Esophagus squamous epithelium (tissue), 4 donors: ENCODE measurements at regions not wholly inside any gene's neighbourhood (a gene's known extent, or its start where the extent isn't known, plus 50 kb on each side); places are given as distances from the start of the nearest gene placed in this dataset.

ENCODE experiments used
- CTCF ChIP-seq, 6 experiments: fragments of 450-650 bp in 4 of 6; fragments of 200-600 bp in 2 of 6; sonication (generic) in 2 of 6; IDR thresholded peaks; one replicate each; pipeline ENCODE4 v1.5.1; 2016 to 2019; ENCODE audit warnings: antibody characterized with exemption in 6 of 6, mild to moderate bottlenecking in 4 of 6, moderate library complexity in 4 of 6
- POLR2A ChIP-seq, 4 donors: fragments of 450-650 bp; IDR thresholded peaks; one replicate each; pipeline ENCODE4 v1.6.1; 2017; ENCODE audit warnings: antibody characterized with exemption in 4 of 4, mild to moderate bottlenecking in 4 of 4, moderate library complexity in 3 of 4

- no peak for TF ChIP-seq CTCF (IDR thresholded peaks at IDR 0.05)
- no peak for TF ChIP-seq POLR2A (IDR thresholded peaks at IDR 0.05)
Measured at GRCh38 chr14:44384093-44384492, 123.0 kb downstream of the FSCB start.
